OCI-LY7 (cell line): ENCODE measurements at regions not wholly inside any gene's neighbourhood (a gene's known extent, or its start where the extent isn't known, plus 50 kb on each side); places are given as distances from the start of the nearest gene placed in this dataset.
"Not testable (repeated sequence)": the region's sequence is repeated elsewhere in the genome, so short reads cannot be mapped to it uniquely, and the experiment has no call there.

ENCODE experiments used
- BruUV-seq: library from RNA; stranded (reverse); fragments of 400-500 nt; replicated peaks from 2 replicates; lab custom pipeline; 2021; lab: Mats Ljungman, UMichigan
- CTCF ChIA-PET: fragments of 300-600 bp; sonication (Branson Sonifier 250); formaldehyde crosslinking; loops from one replicate; lab custom pipeline; 2022; ENCODE audit warnings: antibody characterized with exemption; ENCODE audit not compliant: unreplicated experiment; lab: Charles Lee
- POLR2A ChIA-PET: fragments of 300-600 bp; sonication (Branson Sonifier 250); formaldehyde crosslinking; loops from one replicate; lab custom pipeline; 2022; ENCODE audit warnings: antibody characterized with exemption; lab: Charles Lee
- DNase-seq: peaks from one replicate; pipeline ENCODE4 v3.0.0-alpha.2; 2015; ENCODE audit warnings: low spot score
- H2AFZ ChIP-seq: fragments of 200-600 bp; sonication (generic), shearing (Covaris generic); 2 replicates; pipeline ENCODE4 v1.6.1; 2014; ENCODE audit warnings: mild to moderate bottlenecking, antibody characterized with exemption, low read length, moderate library complexity
- H3K27ac ChIP-seq: fragments of 200-600 bp; sonication (generic); 2 replicates; pipeline ENCODE4 v1.5.1; 2014; ENCODE audit warnings: mixed run types, low read depth, mild to moderate bottlenecking, moderate library complexity, low read length, inconsistent platforms; ENCODE audit not compliant: poor library complexity, severe bottlenecking
- H3K36me3 ChIP-seq: fragments of 200-600 bp; sonication (generic); 2 replicates; pipeline ENCODE4 v1.6.1; 2014; ENCODE audit warnings: mild to moderate bottlenecking, antibody characterized with exemption, low read length, moderate library complexity, mixed read lengths; ENCODE audit not compliant: insufficient read depth
- H3K4me1 ChIP-seq: fragments of 200-600 bp; sonication (generic); 2 replicates; pipeline ENCODE4 v1.5.1; 2014; ENCODE audit warnings: mild to moderate bottlenecking, low read length; ENCODE audit not compliant: insufficient read depth, poor library complexity, severe bottlenecking
- H3K4me2 ChIP-seq: fragments of 200-600 bp; sonication (generic); 2 replicates; pipeline ENCODE4 v1.6.1; 2014; ENCODE audit warnings: mild to moderate bottlenecking, low read length
- H3K4me3 ChIP-seq: fragments of 200-600 bp; sonication (generic); 2 replicates; pipeline ENCODE4 v1.5.1; 2014; ENCODE audit warnings: mild to moderate bottlenecking, low read depth, low read length; ENCODE audit not compliant: poor library complexity, severe bottlenecking
- H3K79me2 ChIP-seq: fragments of 200-600 bp; sonication (generic); 2 replicates; pipeline ENCODE4 v1.6.1; 2016; ENCODE audit warnings: low read depth, mild to moderate bottlenecking, low read length, moderate library complexity, mixed read lengths; ENCODE audit not compliant: insufficient read depth
- H3K9me2 ChIP-seq: fragments of 200-600 bp; sonication (generic); 2 replicates; pipeline ENCODE4 v1.6.1; 2016; ENCODE audit warnings: mild to moderate bottlenecking, low read length, mixed read lengths; ENCODE audit not compliant: insufficient read depth
- H3K9me3 ChIP-seq: fragments of 200-600 bp; sonication (generic); 2 replicates; pipeline ENCODE4 v1.6.1; 2014; ENCODE audit warnings: mild to moderate bottlenecking, mixed run types, low read length, mixed read lengths
- H4K20me1 ChIP-seq: fragments of 200-600 bp; sonication (generic); 2 replicates; pipeline ENCODE4 v1.6.1; 2014; ENCODE audit warnings: mild to moderate bottlenecking, antibody characterized with exemption, low read length, moderate library complexity, mixed read lengths; ENCODE audit not compliant: insufficient read depth
- EZH2phosphoT487 ChIP-seq: fragments of 200-600 bp; sonication (generic); IDR thresholded peaks from 2 replicates; pipeline ENCODE4 v1.6.1; 2018; ENCODE audit warnings: low read depth, borderline replicate concordance, mild to moderate bottlenecking, mixed run types, antibody characterized with exemption, low read length, moderate library complexity, mixed read lengths
- intact Hi-C: fragments of 100-400 bp; cut with micrococcal nuclease; formaldehyde crosslinking; loops from one replicate; pipeline ENCODE4 v1.10.0; 2022; ENCODE audit not compliant: unreplicated experiment
- TF ChIP-seq, protein P1 (sequence below): fragments of 200-600 bp; sonication (generic); conservative IDR thresholded peaks from 2 replicates; pipeline ENCODE4 v1.5.1; 2014; ENCODE audit warnings: mild to moderate bottlenecking, antibody characterized with exemption, low read length, moderate library complexity, mixed read lengths

DNA sequence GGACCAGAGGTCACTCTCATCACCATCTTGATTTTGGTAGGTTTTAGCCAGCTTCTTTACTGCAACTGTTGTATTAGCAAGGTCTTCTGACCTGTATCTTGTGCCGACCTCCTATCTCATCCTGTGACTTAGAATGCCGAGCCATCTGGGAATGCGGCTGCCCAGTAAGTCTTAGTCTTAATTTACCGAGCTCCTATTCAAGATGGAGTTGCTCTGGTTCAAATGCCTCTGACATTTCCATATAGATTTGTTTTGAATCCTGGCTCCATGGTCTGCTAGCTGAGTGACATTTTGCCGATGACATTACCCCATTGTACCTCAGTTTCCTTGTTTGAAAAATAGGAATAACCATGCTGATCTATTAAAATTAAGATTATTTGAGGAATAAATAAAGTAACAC is 193.9 kb upstream of the HMCN1 start:
- ChIA-PET CTCF (no interaction called here), POLR2A (no interaction called here)
- H4K20me1 ChIP-seq, result no peaks in the 10 kb centered on the region
- H3K4me3 ChIP-seq, result no peak overlapping the region
- H3K27ac ChIP-seq, result no peak overlapping the region
- no peak for TF ChIP-seq EZH2phosphoT487
- TF ChIP-seq, protein P1, sequence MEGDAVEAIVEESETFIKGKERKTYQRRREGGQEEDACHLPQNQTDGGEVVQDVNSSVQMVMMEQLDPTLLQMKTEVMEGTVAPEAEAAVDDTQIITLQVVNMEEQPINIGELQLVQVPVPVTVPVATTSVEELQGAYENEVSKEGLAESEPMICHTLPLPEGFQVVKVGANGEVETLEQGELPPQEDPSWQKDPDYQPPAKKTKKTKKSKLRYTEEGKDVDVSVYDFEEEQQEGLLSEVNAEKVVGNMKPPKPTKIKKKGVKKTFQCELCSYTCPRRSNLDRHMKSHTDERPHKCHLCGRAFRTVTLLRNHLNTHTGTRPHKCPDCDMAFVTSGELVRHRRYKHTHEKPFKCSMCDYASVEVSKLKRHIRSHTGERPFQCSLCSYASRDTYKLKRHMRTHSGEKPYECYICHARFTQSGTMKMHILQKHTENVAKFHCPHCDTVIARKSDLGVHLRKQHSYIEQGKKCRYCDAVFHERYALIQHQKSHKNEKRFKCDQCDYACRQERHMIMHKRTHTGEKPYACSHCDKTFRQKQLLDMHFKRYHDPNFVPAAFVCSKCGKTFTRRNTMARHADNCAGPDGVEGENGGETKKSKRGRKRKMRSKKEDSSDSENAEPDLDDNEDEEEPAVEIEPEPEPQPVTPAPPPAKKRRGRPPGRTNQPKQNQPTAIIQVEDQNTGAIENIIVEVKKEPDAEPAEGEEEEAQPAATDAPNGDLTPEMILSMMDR, result no peak
- DNase-seq, result no peak
- BruUV-seq, result no TSS peak
- H3K79me2 ChIP-seq, result no peaks in the 10 kb centered on the region
- no peak overlapping the region for H3K4me2 ChIP-seq
- H3K36me3 ChIP-seq, result no peaks in the 10 kb centered on the region
- no peak overlapping the region for H2AFZ ChIP-seq
- H3K4me1 ChIP-seq, result no peaks in the 10 kb centered on the region
- H3K9me3 ChIP-seq, result no peaks in the 10 kb centered on the region
- no peaks in the 10 kb centered on the region for H3K9me2 ChIP-seq
- intact Hi-C loops, result no loop called here

DNA sequence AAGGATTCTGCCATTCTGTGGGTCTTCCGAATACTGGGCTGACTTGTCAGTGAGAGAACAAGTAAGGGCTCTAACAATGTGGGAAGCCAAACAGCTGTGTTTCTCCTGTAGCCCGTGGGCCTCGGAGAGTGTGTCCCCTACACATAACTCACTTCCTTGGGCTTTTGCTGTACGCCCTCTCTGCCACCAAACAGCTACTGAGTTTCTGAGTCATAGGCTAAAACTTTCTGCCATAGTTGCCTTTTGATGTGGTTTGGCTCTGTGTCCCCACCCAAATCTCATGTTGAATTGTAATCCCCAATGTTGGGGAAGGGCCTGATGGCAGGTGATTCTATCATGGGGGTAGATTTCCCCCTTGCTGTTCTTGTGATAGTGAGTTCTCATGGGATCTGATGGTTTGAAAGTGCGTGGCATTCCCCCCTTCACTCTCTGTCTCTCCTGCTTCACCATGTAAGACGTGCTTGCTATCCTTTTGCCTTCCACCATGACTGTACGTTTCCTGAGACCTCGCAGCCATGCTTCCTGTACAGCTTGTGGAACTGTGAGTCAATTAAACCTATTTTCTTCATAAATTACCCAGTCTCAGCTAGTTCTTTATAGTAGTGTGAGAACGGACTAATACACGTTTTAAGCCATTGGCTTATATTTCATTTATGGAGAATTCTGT is 194.8 kb upstream of the HMCN1 start:
- Histone ChIP-seq H4K20me1 (no peaks in the 10 kb centered on the region), H3K4me2 (no peak overlapping the region), H3K4me3 (no peak overlapping the region), H3K79me2 (no peaks in the 10 kb centered on the region), H2AFZ (no peak overlapping the region), H3K9me2 (no peaks in the 10 kb centered on the region), H3K4me1 (no peaks in the 10 kb centered on the region), H3K27ac (no peak overlapping the region), H3K36me3 (no peaks in the 10 kb centered on the region), H3K9me3 (no peaks in the 10 kb centered on the region)
- ChIA-PET POLR2A (no interaction called here), CTCF (no interaction called here)
- intact Hi-C loops, result no loop called here
- DNase-seq, result no peak
- TF ChIP-seq, protein P1, result no peak
- no peak for TF ChIP-seq EZH2phosphoT487
- no TSS peak for BruUV-seq

DNA sequence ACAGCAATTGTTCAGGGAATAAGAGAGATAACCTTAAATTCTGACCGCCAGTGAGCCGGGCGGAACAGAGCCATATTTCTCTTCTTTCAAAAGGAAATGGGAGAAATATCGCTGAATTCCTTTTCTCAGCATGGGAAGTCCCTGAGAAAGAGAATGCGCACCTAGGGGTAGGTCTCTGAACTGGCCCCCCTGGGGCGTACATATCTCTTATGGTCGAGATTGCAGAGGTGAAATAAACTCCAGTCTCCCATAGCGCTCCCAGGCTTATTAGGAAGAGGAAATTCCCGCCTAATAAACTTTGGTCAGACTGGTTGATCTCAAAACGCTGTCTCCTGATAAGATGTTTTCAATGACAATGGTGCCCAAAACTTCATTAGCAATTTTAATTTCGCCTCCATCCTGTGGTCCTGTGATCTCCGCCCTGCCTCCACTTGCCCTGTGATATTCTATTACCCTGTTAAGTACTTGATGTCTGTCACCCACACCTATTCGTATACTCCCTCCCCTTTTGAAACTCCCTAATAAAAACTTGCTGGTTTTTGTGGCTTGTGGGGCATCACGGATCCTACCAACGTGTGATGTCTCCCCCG is 195.8 kb upstream of the HMCN1 start:
- H3K9me2 ChIP-seq, H3K4me1 ChIP-seq, H3K9me3 ChIP-seq, H4K20me1 ChIP-seq, H2AFZ ChIP-seq, intact Hi-C loops, DNase-seq, H3K27ac ChIP-seq, CTCF ChIA-PET, POLR2A ChIA-PET, H3K4me2 ChIP-seq, H3K79me2 ChIP-seq, H3K4me3 ChIP-seq, H3K36me3 ChIP-seq, BruUV-seq: not testable (repeated sequence)
